HEK293 (cell line): ENCODE measurements at regions not wholly inside any gene's neighbourhood (a gene's known extent, or its start where the extent isn't known, plus 50 kb on each side); places are given as distances from the start of the nearest gene placed in this dataset.

Source experiments
- KLF10 ChIP-seq: fragments of 450-650 bp; IDR thresholded peaks from 2 replicates; pipeline ENCODE4 v1.5.1; 2018; ENCODE audit warnings: missing biosample characterization, mild to moderate bottlenecking, missing genetic modification characterization
- ZNF830 ChIP-seq: fragments of 450-650 bp; IDR thresholded peaks from 2 replicates; pipeline ENCODE4 v1.5.0; 2018; ENCODE audit warnings: missing biosample characterization, missing genetic modification characterization, low read depth, mild to moderate bottlenecking, moderate library complexity
- TF ChIP-seq, protein P1 (sequence below): fragments of 450-650 bp; formaldehyde crosslinking; IDR thresholded peaks from 2 replicates; pipeline ENCODE4 v1.5.1; 2017; ENCODE audit warnings: missing biosample characterization, missing genetic modification characterization
- TF ChIP-seq, protein P2 (sequence below): fragments of 450-650 bp; formaldehyde crosslinking; IDR thresholded peaks from 2 replicates; pipeline ENCODE4 v1.5.1; 2016; ENCODE audit warnings: missing biosample characterization, missing genetic modification characterization
- TF ChIP-seq, protein P3 (sequence below): fragments of 450-650 bp; formaldehyde crosslinking; IDR thresholded peaks from 2 replicates; pipeline ENCODE4 v1.5.1; 2017; ENCODE audit warnings: missing biosample characterization, mild to moderate bottlenecking, missing genetic modification characterization, moderate library complexity
- TF ChIP-seq, protein P4 (sequence below): fragments of 450-650 bp; IDR thresholded peaks from 2 replicates; pipeline ENCODE4 v1.5.1; 2018; ENCODE audit warnings: missing biosample characterization, mild to moderate bottlenecking, missing genetic modification characterization

DNA sequence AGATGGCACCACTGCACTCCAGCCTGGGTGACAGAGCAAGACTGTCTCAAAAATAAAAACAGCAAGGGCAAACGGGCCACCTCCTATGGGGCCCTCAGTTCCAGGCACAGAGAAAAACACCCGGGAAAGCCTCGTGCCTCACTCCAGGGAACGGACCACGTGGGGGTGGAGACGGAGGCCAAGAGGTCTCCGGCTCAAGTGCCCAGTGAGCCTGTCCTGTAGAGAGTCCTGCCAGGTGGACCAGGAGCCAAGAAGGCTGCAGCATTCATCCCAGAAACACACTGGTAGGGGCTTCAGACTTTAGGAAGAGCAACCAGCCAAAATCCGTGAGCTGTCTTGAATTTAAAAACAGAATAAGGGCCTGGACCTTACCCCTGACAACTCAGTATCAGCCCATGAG, 63.8 kb downstream of the C5orf15 start:
- TF ChIP-seq, protein P1, sequence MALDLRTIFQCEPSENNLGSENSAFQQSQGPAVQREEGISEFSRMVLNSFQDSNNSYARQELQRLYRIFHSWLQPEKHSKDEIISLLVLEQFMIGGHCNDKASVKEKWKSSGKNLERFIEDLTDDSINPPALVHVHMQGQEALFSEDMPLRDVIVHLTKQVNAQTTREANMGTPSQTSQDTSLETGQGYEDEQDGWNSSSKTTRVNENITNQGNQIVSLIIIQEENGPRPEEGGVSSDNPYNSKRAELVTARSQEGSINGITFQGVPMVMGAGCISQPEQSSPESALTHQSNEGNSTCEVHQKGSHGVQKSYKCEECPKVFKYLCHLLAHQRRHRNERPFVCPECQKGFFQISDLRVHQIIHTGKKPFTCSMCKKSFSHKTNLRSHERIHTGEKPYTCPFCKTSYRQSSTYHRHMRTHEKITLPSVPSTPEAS, result no peak
- TF ChIP-seq, protein P2, sequence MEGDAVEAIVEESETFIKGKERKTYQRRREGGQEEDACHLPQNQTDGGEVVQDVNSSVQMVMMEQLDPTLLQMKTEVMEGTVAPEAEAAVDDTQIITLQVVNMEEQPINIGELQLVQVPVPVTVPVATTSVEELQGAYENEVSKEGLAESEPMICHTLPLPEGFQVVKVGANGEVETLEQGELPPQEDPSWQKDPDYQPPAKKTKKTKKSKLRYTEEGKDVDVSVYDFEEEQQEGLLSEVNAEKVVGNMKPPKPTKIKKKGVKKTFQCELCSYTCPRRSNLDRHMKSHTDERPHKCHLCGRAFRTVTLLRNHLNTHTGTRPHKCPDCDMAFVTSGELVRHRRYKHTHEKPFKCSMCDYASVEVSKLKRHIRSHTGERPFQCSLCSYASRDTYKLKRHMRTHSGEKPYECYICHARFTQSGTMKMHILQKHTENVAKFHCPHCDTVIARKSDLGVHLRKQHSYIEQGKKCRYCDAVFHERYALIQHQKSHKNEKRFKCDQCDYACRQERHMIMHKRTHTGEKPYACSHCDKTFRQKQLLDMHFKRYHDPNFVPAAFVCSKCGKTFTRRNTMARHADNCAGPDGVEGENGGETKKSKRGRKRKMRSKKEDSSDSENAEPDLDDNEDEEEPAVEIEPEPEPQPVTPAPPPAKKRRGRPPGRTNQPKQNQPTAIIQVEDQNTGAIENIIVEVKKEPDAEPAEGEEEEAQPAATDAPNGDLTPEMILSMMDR (tag by site-specific recombination), result no peak
- no peak for TF ChIP-seq KLF10 (tag by site-specific recombination)
- TF ChIP-seq, protein P3, sequence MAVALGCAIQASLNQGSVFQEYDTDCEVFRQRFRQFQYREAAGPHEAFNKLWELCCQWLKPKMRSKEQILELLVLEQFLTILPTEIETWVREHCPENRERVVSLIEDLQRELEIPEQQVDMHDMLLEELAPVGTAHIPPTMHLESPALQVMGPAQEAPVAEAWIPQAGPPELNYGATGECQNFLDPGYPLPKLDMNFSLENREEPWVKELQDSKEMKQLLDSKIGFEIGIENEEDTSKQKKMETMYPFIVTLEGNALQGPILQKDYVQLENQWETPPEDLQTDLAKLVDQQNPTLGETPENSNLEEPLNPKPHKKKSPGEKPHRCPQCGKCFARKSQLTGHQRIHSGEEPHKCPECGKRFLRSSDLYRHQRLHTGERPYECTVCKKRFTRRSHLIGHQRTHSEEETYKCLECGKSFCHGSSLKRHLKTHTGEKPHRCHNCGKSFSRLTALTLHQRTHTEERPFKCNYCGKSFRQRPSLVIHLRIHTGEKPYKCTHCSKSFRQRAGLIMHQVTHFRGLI (tag by site-specific recombination), result no peak
- TF ChIP-seq, protein P4, sequence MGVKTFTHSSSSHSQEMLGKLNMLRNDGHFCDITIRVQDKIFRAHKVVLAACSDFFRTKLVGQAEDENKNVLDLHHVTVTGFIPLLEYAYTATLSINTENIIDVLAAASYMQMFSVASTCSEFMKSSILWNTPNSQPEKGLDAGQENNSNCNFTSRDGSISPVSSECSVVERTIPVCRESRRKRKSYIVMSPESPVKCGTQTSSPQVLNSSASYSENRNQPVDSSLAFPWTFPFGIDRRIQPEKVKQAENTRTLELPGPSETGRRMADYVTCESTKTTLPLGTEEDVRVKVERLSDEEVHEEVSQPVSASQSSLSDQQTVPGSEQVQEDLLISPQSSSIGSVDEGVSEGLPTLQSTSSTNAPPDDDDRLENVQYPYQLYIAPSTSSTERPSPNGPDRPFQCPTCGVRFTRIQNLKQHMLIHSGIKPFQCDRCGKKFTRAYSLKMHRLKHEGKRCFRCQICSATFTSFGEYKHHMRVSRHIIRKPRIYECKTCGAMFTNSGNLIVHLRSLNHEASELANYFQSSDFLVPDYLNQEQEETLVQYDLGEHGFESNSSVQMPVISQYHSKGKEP (tag by site-specific recombination), result no peak
- no peak for TF ChIP-seq ZNF830
